Sigmoid colon (tissue), 4 donors: ENCODE measurements at regions not wholly inside any gene's neighbourhood (a gene's known extent, or its start where the extent isn't known, plus 50 kb on each side); places are given as distances from the start of the nearest gene placed in this dataset.

Experiments used
- CTCF ChIP-seq, 4 experiments: fragments of 450-650 bp in 3 of 4; fragments of 200-600 bp in 1 of 4; IDR thresholded peaks; one replicate each; pipeline ENCODE4 v1.5.1; 2016 to 2019; ENCODE audit warnings: antibody characterized with exemption in 4 of 4, mild to moderate bottlenecking in 3 of 4, moderate library complexity in 2 of 4
- EP300 ChIP-seq, 4 donors: sonication (generic); formaldehyde crosslinking; IDR thresholded peaks; one replicate each; pipeline ENCODE4 v1.6.1; 2017; ENCODE audit warnings: antibody characterized with exemption in 4 of 4
- POLR2A ChIP-seq, 2 donors: fragments of 450-650 bp; IDR thresholded peaks; one replicate each; pipeline ENCODE4 v1.6.1; 2016; ENCODE audit warnings: antibody characterized with exemption in 2 of 2, mild to moderate bottlenecking in 2 of 2, moderate library complexity in 2 of 2
- POLR2AphosphoS5 ChIP-seq, 4 donors: sonication (generic); formaldehyde crosslinking; IDR thresholded peaks; one replicate each; pipeline ENCODE4 v1.6.1; 2017; ENCODE audit warnings: antibody characterized with exemption in 4 of 4

GRCh38 chr6:21708320-21708580 lies 114.7 kb downstream of the SOX4 start:
- TF ChIP-seq CTCF (IDR thresholded peaks at IDR 0.05) (no peak), POLR2AphosphoS5 (IDR thresholded peaks at IDR 0.05) (no peak), POLR2A (IDR thresholded peaks at IDR 0.05) (no peak), EP300 (IDR thresholded peaks at IDR 0.05) (no peak)
